Uterus (tissue), 3 donors: ENCODE measurements at regions not wholly inside any gene's neighbourhood (a gene's known extent, or its start where the extent isn't known, plus 50 kb on each side); places are given as distances from the start of the nearest gene placed in this dataset.

Experiments
- DNase-seq, 2 donors: peaks; one replicate each; pipeline ENCODE4 v3.0.0-alpha.2; 2019 to 2020
- H3K27ac ChIP-seq, 2 donors: fragments of 200-600 bp; sonication (generic); 1 replicate in 1 of 2; 2 replicates in 1 of 2; pipeline ENCODE4 v1.5.1; 2016 to 2018
- H3K27me3 ChIP-seq, 2 donors: fragments of 200-600 bp; sonication (generic); one replicate each; pipeline ENCODE4 v1.5.1; 2018 to 2019; ENCODE audit warnings: control low read depth in 1 of 2
- H3K36me3 ChIP-seq, 2 donors: fragments of 200-600 bp; sonication (generic); one replicate each; pipeline ENCODE4 v1.5.1; 2019; ENCODE audit warnings: control low read depth in 1 of 2
- H3K4me1 ChIP-seq, 2 donors: fragments of 200-600 bp; sonication (generic); one replicate each; pipeline ENCODE4 v1.5.1; 2018 to 2019; ENCODE audit warnings: control low read depth in 1 of 2
- H3K4me3 ChIP-seq, 2 donors: fragments of 200-600 bp; sonication (generic); 1 replicate in 1 of 2; 2 replicates in 1 of 2; pipeline ENCODE4 v1.5.1; 2018 to 2019; ENCODE audit warnings: mild to moderate bottlenecking in 1 of 2
- H3K9me3 ChIP-seq, 2 donors: fragments of 200-600 bp; sonication (generic); one replicate each; pipeline ENCODE4 v1.5.1; 2019; ENCODE audit warnings: control low read depth in 1 of 2
- CTCF ChIP-seq, 4 experiments: fragments of 200-600 bp in 2 of 4; fragments of 450-650 bp in 2 of 4; sonication (generic) in 2 of 4; IDR thresholded peaks; one replicate each; pipeline ENCODE4 v1.5.1; 2016 to 2019; ENCODE audit warnings: antibody characterized with exemption in 4 of 4, mild to moderate bottlenecking in 2 of 4, moderate library complexity in 1 of 4
- POLR2A ChIP-seq, 2 donors: fragments of 450-650 bp; IDR thresholded peaks; one replicate each; pipeline ENCODE4 v1.6.1; 2016; ENCODE audit warnings: antibody characterized with exemption in 2 of 2, mild to moderate bottlenecking in 1 of 2, moderate library complexity in 1 of 2
- intact Hi-C: fragments of 100-400 bp; cut with DNase I; formaldehyde crosslinking; loops from one replicate; pipeline ENCODE4 v1.15.1; 2023; ENCODE audit warnings: low total_unique reads
- donor health status: DM: yes; HTN: yes; CAD: no.

GRCh38 chr12:70070494-70071007, 172.7 kb upstream of the CNOT2 start:
- no peak for DNase-seq
- no peak overlapping the region for H3K27ac ChIP-seq
- H3K4me1 ChIP-seq = no peaks in the 10 kb centered on the region
- H3K36me3 ChIP-seq = no peaks in the 10 kb centered on the region
- no peaks in the 10 kb centered on the region for H3K9me3 ChIP-seq
- intact Hi-C loops = no loop called here
- no peak for TF ChIP-seq CTCF (IDR thresholded peaks at IDR 0.05)
- TF ChIP-seq POLR2A (IDR thresholded peaks at IDR 0.05) = no peak
- H3K27me3 ChIP-seq = no peaks in the 10 kb centered on the region
- no peak overlapping the region for H3K4me3 ChIP-seq

- TF ChIP-seq POLR2A (IDR thresholded peaks at IDR 0.05) = no peak
- no peak for TF ChIP-seq CTCF (IDR thresholded peaks at IDR 0.05)
- no peaks in the 10 kb centered on the region for H3K36me3 ChIP-seq
- DNase-seq = no peak
- H3K9me3 ChIP-seq = no peaks in the 10 kb centered on the region
- no peak overlapping the region for H3K4me3 ChIP-seq
- no peak overlapping the region for H3K27ac ChIP-seq
- no peaks in the 10 kb centered on the region for H3K27me3 ChIP-seq
- intact Hi-C loops = no loop called here
- H3K4me1 ChIP-seq = no peaks in the 10 kb centered on the region
Observed at GRCh38 chr12:70074510-70074909, 168.7 kb upstream of the CNOT2 start.

- H3K36me3 ChIP-seq = no peaks in the 10 kb centered on the region
- H3K27ac ChIP-seq = no peak overlapping the region
- H3K4me1 ChIP-seq = no peaks in the 10 kb centered on the region
- H3K4me3 ChIP-seq = no peak overlapping the region
- no peaks in the 10 kb centered on the region for H3K27me3 ChIP-seq
- TF ChIP-seq POLR2A (IDR thresholded peaks at IDR 0.05) (no peak), CTCF (IDR thresholded peaks at IDR 0.05) (no peak)
- DNase-seq = no peak
- H3K9me3 ChIP-seq = no peaks in the 10 kb centered on the region
- intact Hi-C loops = no loop called here
Observed at GRCh38 chr12:70077441-70077840, 165.8 kb upstream of the CNOT2 start.

GRCh38 chr12:70078161-70078560, 165.1 kb upstream of the CNOT2 start:
- Histone ChIP-seq H3K36me3 (no peaks in the 10 kb centered on the region), H3K4me3 (no peak overlapping the region), H3K9me3 (no peaks in the 10 kb centered on the region), H3K27ac (no peak overlapping the region), H3K27me3 (no peaks in the 10 kb centered on the region), H3K4me1 (no peaks in the 10 kb centered on the region)
- no peak for DNase-seq
- TF ChIP-seq CTCF (IDR thresholded peaks at IDR 0.05) = no peak
- no peak for TF ChIP-seq POLR2A (IDR thresholded peaks at IDR 0.05)
- intact Hi-C loops = no loop called here

GRCh38 chr12:70080566-70080965, 162.7 kb upstream of the CNOT2 start:
- H3K4me3 ChIP-seq = no peak overlapping the region
- intact Hi-C loops = no loop called here
- H3K9me3 ChIP-seq = no peaks in the 10 kb centered on the region
- no peak overlapping the region for H3K27ac ChIP-seq
- no peak for DNase-seq
- H3K4me1 ChIP-seq = no peaks in the 10 kb centered on the region
- H3K36me3 ChIP-seq = no peaks in the 10 kb centered on the region
- H3K27me3 ChIP-seq = no peaks in the 10 kb centered on the region
- TF ChIP-seq CTCF (IDR thresholded peaks at IDR 0.05) (no peak), POLR2A (IDR thresholded peaks at IDR 0.05) (no peak)
